GM12891 (cell line): ENCODE measurements at regions not wholly inside any gene's neighbourhood (a gene's known extent, or its start where the extent isn't known, plus 50 kb on each side); places are given as distances from the start of the nearest gene placed in this dataset.

Source experiments
- POLR2A ChIP-seq: IDR thresholded peaks from 2 replicates; pipeline ENCODE4 v1.6.1; 2011; ENCODE audit warnings: low read depth, low read length, control low read depth
- POLR2AphosphoS5 ChIP-seq: IDR thresholded peaks from 2 replicates; pipeline ENCODE4 v1.6.1; 2011; ENCODE audit warnings: low read depth, low read length, control low read depth
- POU2F2 ChIP-seq: IDR thresholded peaks from 2 replicates; pipeline ENCODE4 v1.6.1; 2011; ENCODE audit warnings: low read depth, mild to moderate bottlenecking, control low read depth, low read length, moderate library complexity

- TF ChIP-seq POLR2AphosphoS5 (no peak), POU2F2 (no peak), POLR2A (no peak)
Observed at GRCh38 chr10:2279711-2280110, 542.4 kb upstream of the ADARB2 start.
